IMR-90 (cell line): ENCODE measurements at regions not wholly inside any gene's neighbourhood (a gene's known extent, or its start where the extent isn't known, plus 50 kb on each side); places are given as distances from the start of the nearest gene placed in this dataset.
A peak's percentile ranks its signal among the peaks of the same experiment; 100 is the strongest.

Experiments used
- ATAC-seq: fragments of 200-7000 bp; cut with Tn5 transposase; 2 replicates; pipeline ENCODE4 v1.9.1; 2020; ENCODE audit warnings: low read depth, mild to moderate bottlenecking, moderate library complexity
- BruUV-seq: library from RNA; stranded (reverse); fragments of 400-500 nt; replicated peaks from 2 replicates; lab custom pipeline; 2021; lab: Mats Ljungman, UMichigan
- CTCF ChIA-PET: fragments of 300-600 bp; formaldehyde crosslinking; extraction: SDS; loops from one replicate; lab custom pipeline; 2021; ENCODE audit warnings: antibody characterized with exemption; lab: Yijun Ruan, JAX
- POLR2A ChIA-PET: fragments of 300-600 bp; sonication (Branson Sonifier 250); formaldehyde crosslinking; loops from one replicate; lab custom pipeline; 2022; ENCODE audit warnings: antibody characterized with exemption; ENCODE audit not compliant: unreplicated experiment; lab: Charles Lee
- DNase-seq: peaks from one replicate; pipeline ENCODE4 v3.0.0; 2013
- H2AFZ ChIP-seq: replicated peaks from 2 replicates; pipeline ENCODE3; 2013; ENCODE audit warnings: low read length, mild to moderate bottlenecking; ENCODE audit not compliant: poor library complexity
- H2AK5ac ChIP-seq: 2 replicates; pipeline ENCODE4 v1.6.1; 2013; ENCODE audit warnings: low read depth, low read length, inconsistent platforms
- H2AK9ac ChIP-seq: replicated peaks from 2 replicates; pipeline ENCODE3; 2013; ENCODE audit warnings: mild to moderate bottlenecking, low read depth, low read length, moderate library complexity; ENCODE audit not compliant: poor library complexity
- H2BK120ac ChIP-seq: 2 replicates; pipeline ENCODE4 v1.6.1; 2013; ENCODE audit warnings: low read depth, low read length, inconsistent platforms
- H2BK15ac ChIP-seq: 3 replicates; pipeline ENCODE4 v1.6.1; 2013; ENCODE audit warnings: low read depth, low read length, inconsistent platforms
- H2BK20ac ChIP-seq: 2 replicates; pipeline ENCODE4 v1.6.1; 2013; ENCODE audit warnings: low read depth, mild to moderate bottlenecking, inconsistent platforms, low read length, moderate library complexity
- H2BK5ac ChIP-seq: 2 replicates; pipeline ENCODE4 v1.6.1; 2013; ENCODE audit warnings: mild to moderate bottlenecking, low read depth, low read length, inconsistent platforms; ENCODE audit not compliant: poor library complexity, severe bottlenecking
- H3K14ac ChIP-seq: replicated peaks from 2 replicates; pipeline ENCODE4 v1.6.1; 2013; ENCODE audit warnings: low read depth, low read length, inconsistent platforms
- H3K18ac ChIP-seq: 2 replicates; pipeline ENCODE4 v1.6.1; 2013; ENCODE audit warnings: low read depth, low read length, control low read depth
- H3K23ac ChIP-seq: 2 replicates; pipeline ENCODE4 v1.6.1; 2013; ENCODE audit warnings: low read depth, low read length, inconsistent platforms
- H3K27ac ChIP-seq: 2 replicates; pipeline ENCODE4 v1.5.1; 2013; ENCODE audit warnings: mild to moderate bottlenecking, control low read depth, low read length; ENCODE audit not compliant: insufficient read depth
- H3K27me3 ChIP-seq: 2 replicates; pipeline ENCODE4 v1.6.1; 2013; ENCODE audit warnings: low read length; ENCODE audit not compliant: control insufficient read depth, insufficient read depth
- H3K36me3 ChIP-seq: 2 replicates; pipeline ENCODE4 v1.6.1; 2013; ENCODE audit warnings: low read length, mixed read lengths; ENCODE audit not compliant: control insufficient read depth, insufficient read depth
- H3K4ac ChIP-seq: 2 replicates; pipeline ENCODE4 v1.6.1; 2013; ENCODE audit warnings: low read depth, low read length, inconsistent platforms
- H3K4me1 ChIP-seq: 2 replicates; pipeline ENCODE4 v1.6.1; 2013; ENCODE audit warnings: low read length, mixed read lengths; ENCODE audit not compliant: control insufficient read depth, insufficient read depth
- H3K4me2 ChIP-seq: 2 replicates; pipeline ENCODE4 v1.6.1; 2013; ENCODE audit warnings: low read depth, mild to moderate bottlenecking, control low read depth, low read length, moderate library complexity
- H3K4me3 ChIP-seq: 2 replicates; pipeline ENCODE4 v1.5.1; 2013; ENCODE audit warnings: low read depth, mild to moderate bottlenecking, control low read depth, low read length, moderate library complexity; ENCODE audit not compliant: insufficient read depth
- H3K56ac ChIP-seq: 2 replicates; pipeline ENCODE4 v1.6.1; 2013; ENCODE audit warnings: low read length, inconsistent platforms; ENCODE audit not compliant: insufficient read depth; ENCODE audit errors: extremely low read depth
- H3K79me1 ChIP-seq, 2 experiments: 2 replicates each; pipeline ENCODE4 v1.6.1; 2013; ENCODE audit warnings: low read length in 2 of 2, inconsistent platforms in 1 of 2, low read depth in 1 of 2
- H3K9ac ChIP-seq: 2 replicates; pipeline ENCODE4 v1.6.1; 2013; ENCODE audit warnings: low read depth, low read length, control low read depth
- H3K9me1 ChIP-seq: 2 replicates; pipeline ENCODE4 v1.6.1; 2013; ENCODE audit warnings: low read length, inconsistent platforms; ENCODE audit not compliant: insufficient read depth
- H3K9me3 ChIP-seq: 2 replicates; pipeline ENCODE4 v1.6.1; 2013; ENCODE audit warnings: low read length; ENCODE audit not compliant: control insufficient read depth, insufficient read depth
- H4K20me1 ChIP-seq: 2 replicates; pipeline ENCODE4 v1.6.1; 2013; ENCODE audit warnings: low read length, inconsistent platforms; ENCODE audit not compliant: insufficient read depth
- H4K5ac ChIP-seq: 2 replicates; pipeline ENCODE4 v1.6.1; 2013; ENCODE audit warnings: mild to moderate bottlenecking, low read depth, low read length, control low read depth
- H4K8ac ChIP-seq, 2 experiments: 2 replicates each; pipeline ENCODE4 v1.6.1; 2013; ENCODE audit warnings: low read depth in 2 of 2, low read length in 2 of 2, control low read depth in 1 of 2, inconsistent platforms in 1 of 2
- H4K91ac ChIP-seq: 2 replicates; pipeline ENCODE4 v1.6.1; 2013; ENCODE audit warnings: low read depth, low read length, inconsistent platforms; ENCODE audit not compliant: insufficient read depth
- BHLHE40 ChIP-seq: fragments of 150-350 bp; IDR thresholded peaks from 2 replicates; pipeline ENCODE4 v1.6.1; 2016; ENCODE audit warnings: mild to moderate bottlenecking, low read depth, low read length
- CEBPB ChIP-seq: IDR thresholded peaks from 2 replicates; pipeline ENCODE4 v1.6.1; 2012; ENCODE audit warnings: low read depth, low read length, improper control_type of control experiment
- CHD1 ChIP-seq: IDR thresholded peaks from 2 replicates; pipeline ENCODE4 v1.6.1; 2012; ENCODE audit warnings: low read depth, low read length, improper control_type of control experiment
- FOS ChIP-seq: fragments of 150-350 bp; IDR thresholded peaks from 2 replicates; pipeline ENCODE4 v1.6.1; 2016; ENCODE audit warnings: low read depth, low read length
- MAFK ChIP-seq: IDR thresholded peaks from 2 replicates; pipeline ENCODE4 v1.6.1; 2012; ENCODE audit warnings: low read depth, low read length, improper control_type of control experiment
- MAZ ChIP-seq: IDR thresholded peaks from 2 replicates; pipeline ENCODE4 v1.6.1; 2012; ENCODE audit warnings: low read depth, mild to moderate bottlenecking, low read length, improper control_type of control experiment, moderate library complexity, borderline replicate concordance
- MXI1 ChIP-seq: IDR thresholded peaks from 2 replicates; pipeline ENCODE4 v1.6.1; 2012; ENCODE audit warnings: low read depth, mild to moderate bottlenecking, low read length, moderate library complexity, borderline replicate concordance
- NFE2L2 ChIP-seq: fragments of 150-350 bp; IDR thresholded peaks from 2 replicates; pipeline ENCODE4 v1.6.1; 2016; ENCODE audit warnings: low read depth, mild to moderate bottlenecking, low read length
- POLR2A ChIP-seq: IDR thresholded peaks from 2 replicates; pipeline ENCODE4 v1.6.1; 2012; ENCODE audit warnings: mild to moderate bottlenecking, low read depth, low read length
- RAD21 ChIP-seq: IDR thresholded peaks from 2 replicates; pipeline ENCODE4 v1.6.1; 2012; ENCODE audit warnings: low read length, improper control_type of control experiment
- RCOR1 ChIP-seq: IDR thresholded peaks from 2 replicates; pipeline ENCODE4 v1.6.1; 2012; ENCODE audit warnings: mild to moderate bottlenecking, low read length, improper control_type of control experiment; ENCODE audit not compliant: insufficient replicate concordance
- RFX5 ChIP-seq: IDR thresholded peaks from 2 replicates; pipeline ENCODE4 v1.8.0; 2012; ENCODE audit warnings: low read depth, mild to moderate bottlenecking, low read length, moderate library complexity
- SMC3 ChIP-seq: fragments of 150-350 bp; IDR thresholded peaks from 2 replicates; pipeline ENCODE4 v1.6.1; 2016; ENCODE audit warnings: low read depth, mild to moderate bottlenecking, antibody characterized with exemption, low read length, moderate library complexity
- WGBS, 2 experiments: methylation state at CpG; one replicate each; pipeline versions ENCODE4 v1.1.5 to v1.1.7; 2013; ENCODE audit warnings: missing lambda C conversion rate in 2 of 2; ENCODE audit not compliant: insufficient read length in 1 of 2; ENCODE audit errors: extremely low coverage in 2 of 2; 5-methylcytosine and 5-hydroxymethylcytosine counted together
- dilution Hi-C: fragments of 300-500 bp; cut with HindIII; formaldehyde crosslinking; loops from one replicate; pipeline ENCODE4 v1.14.3; 2018; ENCODE audit warnings: low sequenced_read_pairs; ENCODE audit not compliant: unreplicated experiment
- in situ Hi-C: fragments of 300-500 bp; cut with MboI; formaldehyde crosslinking; loops from 3 replicates; pipeline ENCODE4 v1.14.3; 2019; ENCODE audit warnings: low sequenced_read_pairs, inconsistent platforms, mixed read lengths
- intact Hi-C: fragments of 100-400 bp; cut with micrococcal nuclease; formaldehyde crosslinking; loops from 2 replicates; pipeline ENCODE4 v1.10.0; 2022
- TF ChIP-seq, protein P1 (sequence below): fragments of 150-350 bp; IDR thresholded peaks from 2 replicates; pipeline ENCODE4 v1.6.1; 2016; ENCODE audit warnings: low read depth, mild to moderate bottlenecking, low read length, moderate library complexity, borderline replicate concordance
- TF ChIP-seq, protein P2 (sequence below): conservative IDR thresholded peaks from 2 replicates; pipeline ENCODE4 v1.5.1; 2012; ENCODE audit warnings: mild to moderate bottlenecking, low read depth, low read length, improper control_type of control experiment
- TF ChIP-seq, protein P3 (sequence below): fragments of 150-350 bp; IDR thresholded peaks from 2 replicates; pipeline ENCODE4 v1.6.1; 2017; ENCODE audit warnings: mild to moderate bottlenecking, antibody characterized with exemption, low read length, low read depth

DNA sequence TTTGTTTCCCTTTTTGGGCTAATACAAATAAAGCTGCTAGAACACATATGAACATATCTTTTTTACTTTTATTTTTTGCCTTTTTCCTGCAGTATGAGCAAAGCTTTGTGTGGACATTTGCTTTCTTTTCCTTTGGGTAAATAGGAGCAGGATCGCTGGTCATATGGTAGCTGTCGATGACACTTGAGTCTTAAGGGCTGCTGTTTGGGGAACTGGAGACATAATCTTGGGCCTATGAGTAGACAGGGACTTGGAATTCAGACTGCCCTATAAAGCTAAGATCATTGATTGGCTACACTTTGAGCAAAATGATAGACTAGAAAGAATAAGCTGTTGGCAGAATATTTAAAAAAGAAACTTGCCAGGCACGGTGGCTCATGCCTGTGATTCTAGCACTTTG lies 60.9 kb upstream of the ABL1 start:
- intact Hi-C loops = loop anchor here (5.0 kb wide), 1 partner anchor 223 kb away; no protein-coding TSS in a partner anchor
- H2AK9ac ChIP-seq = no peak overlapping the region
- CTCF ChIA-PET = interaction anchor here (1.1 kb wide), 1 partner anchor 85 kb away, joined by 3 read pairs; no protein-coding TSS in a partner anchor

More for the DNA sequence above, 60.9 kb upstream of the ABL1 start:
- POLR2A ChIA-PET = no interaction called here
- Histone ChIP-seq H3K4me3 (no peak overlapping the region), H4K91ac (no peak overlapping the region), H3K4ac (no peak overlapping the region), H3K4me1 (peaks cover 9% of the 10 kb centered on the region), H3K79me1 (peaks cover 28 to 60% of the 10 kb centered on the region in 2 experiments), H2BK15ac (0 out of 3 replicates have a peak overlapping the region, but pooled peaks have one; percentile 19), H3K9me1 (peaks cover 6% of the 10 kb centered on the region), H3K9ac (no peak overlapping the region), H2AK5ac (no peak overlapping the region), H3K27me3 (no peaks in the 10 kb centered on the region), H2BK5ac (peak overlapping the region; percentile 14), H4K20me1 (no peaks in the 10 kb centered on the region), H2BK20ac (no peak overlapping the region), H3K56ac (no peak overlapping the region), H3K14ac (no peak overlapping the region), H2BK120ac (no peak overlapping the region), H3K36me3 (no peaks in the 10 kb centered on the region), H3K23ac (no peak overlapping the region), H2AFZ (no peak overlapping the region), H4K8ac (no peak overlapping the region), H3K4me2 (no peak overlapping the region), H4K5ac (no peak overlapping the region), H3K18ac (no peak overlapping the region), H3K9me3 (no peaks in the 10 kb centered on the region), H3K27ac (no peak overlapping the region)
- ATAC-seq = no peak
- no peak for DNase-seq
- dilution Hi-C loops = no loop called here
- no peak for TF ChIP-seq MAZ
- no peak for TF ChIP-seq CEBPB
- TF ChIP-seq MAFK = no peak
- TF ChIP-seq, protein P1, sequence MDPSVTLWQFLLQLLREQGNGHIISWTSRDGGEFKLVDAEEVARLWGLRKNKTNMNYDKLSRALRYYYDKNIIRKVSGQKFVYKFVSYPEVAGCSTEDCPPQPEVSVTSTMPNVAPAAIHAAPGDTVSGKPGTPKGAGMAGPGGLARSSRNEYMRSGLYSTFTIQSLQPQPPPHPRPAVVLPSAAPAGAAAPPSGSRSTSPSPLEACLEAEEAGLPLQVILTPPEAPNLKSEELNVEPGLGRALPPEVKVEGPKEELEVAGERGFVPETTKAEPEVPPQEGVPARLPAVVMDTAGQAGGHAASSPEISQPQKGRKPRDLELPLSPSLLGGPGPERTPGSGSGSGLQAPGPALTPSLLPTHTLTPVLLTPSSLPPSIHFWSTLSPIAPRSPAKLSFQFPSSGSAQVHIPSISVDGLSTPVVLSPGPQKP = no peak
- TF ChIP-seq RFX5 = no peak
- TF ChIP-seq RAD21 = no peak
- TF ChIP-seq POLR2A = no peak
- no peak for TF ChIP-seq BHLHE40
- TF ChIP-seq FOS = no peak
- no peak for TF ChIP-seq MXI1
- TF ChIP-seq NFE2L2 = no peak
- no peak for TF ChIP-seq CHD1
- TF ChIP-seq, protein P2, sequence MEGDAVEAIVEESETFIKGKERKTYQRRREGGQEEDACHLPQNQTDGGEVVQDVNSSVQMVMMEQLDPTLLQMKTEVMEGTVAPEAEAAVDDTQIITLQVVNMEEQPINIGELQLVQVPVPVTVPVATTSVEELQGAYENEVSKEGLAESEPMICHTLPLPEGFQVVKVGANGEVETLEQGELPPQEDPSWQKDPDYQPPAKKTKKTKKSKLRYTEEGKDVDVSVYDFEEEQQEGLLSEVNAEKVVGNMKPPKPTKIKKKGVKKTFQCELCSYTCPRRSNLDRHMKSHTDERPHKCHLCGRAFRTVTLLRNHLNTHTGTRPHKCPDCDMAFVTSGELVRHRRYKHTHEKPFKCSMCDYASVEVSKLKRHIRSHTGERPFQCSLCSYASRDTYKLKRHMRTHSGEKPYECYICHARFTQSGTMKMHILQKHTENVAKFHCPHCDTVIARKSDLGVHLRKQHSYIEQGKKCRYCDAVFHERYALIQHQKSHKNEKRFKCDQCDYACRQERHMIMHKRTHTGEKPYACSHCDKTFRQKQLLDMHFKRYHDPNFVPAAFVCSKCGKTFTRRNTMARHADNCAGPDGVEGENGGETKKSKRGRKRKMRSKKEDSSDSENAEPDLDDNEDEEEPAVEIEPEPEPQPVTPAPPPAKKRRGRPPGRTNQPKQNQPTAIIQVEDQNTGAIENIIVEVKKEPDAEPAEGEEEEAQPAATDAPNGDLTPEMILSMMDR = no peak
- TF ChIP-seq RCOR1 = no peak
- TF ChIP-seq SMC3 = no peak
- TF ChIP-seq, protein P3, sequence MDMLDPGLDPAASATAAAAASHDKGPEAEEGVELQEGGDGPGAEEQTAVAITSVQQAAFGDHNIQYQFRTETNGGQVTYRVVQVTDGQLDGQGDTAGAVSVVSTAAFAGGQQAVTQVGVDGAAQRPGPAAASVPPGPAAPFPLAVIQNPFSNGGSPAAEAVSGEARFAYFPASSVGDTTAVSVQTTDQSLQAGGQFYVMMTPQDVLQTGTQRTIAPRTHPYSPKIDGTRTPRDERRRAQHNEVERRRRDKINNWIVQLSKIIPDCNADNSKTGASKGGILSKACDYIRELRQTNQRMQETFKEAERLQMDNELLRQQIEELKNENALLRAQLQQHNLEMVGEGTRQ = no peak
- no TSS peak for BruUV-seq
- in situ Hi-C loops = loop anchor here (10.0 kb wide), 1 partner anchor 61 kb away; the partner anchor contains the start of gene ABL1
- 78% methylated on average over 3 of the region's 3 CpGs; no CpG with 5 or more reads in 1 of the 2 experiments for WGBS, 2 experiments
